ENCODE measurements at regions not wholly inside any gene's neighbourhood (a gene's known extent, or its start where the extent isn't known, plus 50 kb on each side); places are given as distances from the start of the nearest gene placed in this dataset.

GRCh38 chr3:124584552-124585391 lies 145.5 kb upstream of the UMPS start (continued):
- TF ChIP-seq NFE2L1 (CRISPR knock-in tag; IDR thresholded peaks at IDR 0.05; ENCODE audit: borderline replicate concordance): no peak
- TF ChIP-seq THAP7 (CRISPR knock-in tag; IDR thresholded peaks at IDR 0.05): no peak
- TF ChIP-seq SP1 (IDR thresholded peaks at IDR 0.05): no peak
- 0 out of 2 replicates have a peak, but pooled peaks have one; percentile 41 for TF ChIP-seq SP1 (CRISPR knock-in tag; IDR thresholded peaks at IDR 0.05)
- TF ChIP-seq SMAD1 (CRISPR knock-in tag; IDR thresholded peaks at IDR 0.05; ENCODE audit: borderline replicate concordance, low read depth): no peak
- TF ChIP-seq ZNF256 (CRISPR knock-in tag; conservative IDR thresholded peaks at IDR 0.05): no peak; the same call in 1 of the 2 replicates
- peak; percentile 57 for TF ChIP-seq ZNF430 (CRISPR knock-in tag; IDR thresholded peaks at IDR 0.05)
- peak; percentile 57 for TF ChIP-seq ASH2L (IDR thresholded peaks at IDR 0.05; ENCODE audit: insufficient read length, low read depth, low read length)
- no peak for TF ChIP-seq ATF1 (CRISPR knock-in tag; IDR thresholded peaks at IDR 0.05)
- peak; percentile 47; the same call in 1 of the 2 replicates for TF ChIP-seq BRCA1 (CRISPR knock-in tag; IDR thresholded peaks at IDR 0.05)
- TF ChIP-seq U2AF2 (IDR thresholded peaks at IDR 0.05; ENCODE audit: low read depth, low read length): no peak
- no peak for TF ChIP-seq ZNF513 (CRISPR knock-in tag; conservative IDR thresholded peaks at IDR 0.05)
- no peak for TF ChIP-seq PPARG (CRISPR knock-in tag; conservative IDR thresholded peaks at IDR 0.05)
- TF ChIP-seq RXRA (CRISPR knock-in tag; IDR thresholded peaks at IDR 0.05): peak; percentile 13; the same call in 1 of the 2 replicates
- no peak for TF ChIP-seq WIZ (CRISPR knock-in tag; IDR thresholded peaks at IDR 0.05)
- no peak for TF ChIP-seq SIX1 (CRISPR knock-in tag; IDR thresholded peaks at IDR 0.05; ENCODE audit: borderline replicate concordance)
- TF ChIP-seq JDP2 (CRISPR knock-in tag; IDR thresholded peaks at IDR 0.05; ENCODE audit: borderline replicate concordance): no peak
- no peak for TF ChIP-seq CREB3 (CRISPR knock-in tag; IDR thresholded peaks at IDR 0.05)
- no peak; the same call in 1 of the 2 replicates for TF ChIP-seq SOX5 (CRISPR knock-in tag; IDR thresholded peaks at IDR 0.05; ENCODE audit: borderline replicate concordance)
- no peak for TF ChIP-seq SNRNP70 (IDR thresholded peaks at IDR 0.05; ENCODE audit: low read depth, low read length)
- TF ChIP-seq ZNF382 (CRISPR knock-in tag; IDR thresholded peaks at IDR 0.05; ENCODE audit: borderline replicate concordance): no peak
- TF ChIP-seq E2F1 (CRISPR knock-in tag; IDR thresholded peaks at IDR 0.05): peak; percentile 57; the same call in 1 of the 2 replicates
- 0 out of 2 replicates have a peak, but pooled peaks have one; percentile 52 for TF ChIP-seq ZMAT3 (CRISPR knock-in tag; conservative IDR thresholded peaks at IDR 0.05)
- TF ChIP-seq ZNF468 (CRISPR knock-in tag; IDR thresholded peaks at IDR 0.05): no peak
- TF ChIP-seq BCL6 (CRISPR knock-in tag; IDR thresholded peaks at IDR 0.05): no peak; the same call in 1 of the 2 replicates

Data from HepG2 (cell line).